GM12874 (cell line): ENCODE measurements at regions not wholly inside any gene's neighbourhood (a gene's known extent, or its start where the extent isn't known, plus 50 kb on each side); places are given as distances from the start of the nearest gene placed in this dataset.

Experiments used
- TF ChIP-seq, protein P1 (sequence below): IDR thresholded peaks from 2 replicates; pipeline ENCODE4 v1.5.1; 2011; ENCODE audit warnings: low read depth, mild to moderate bottlenecking, control low read depth, low read length, moderate library complexity; ENCODE audit not compliant: insufficient read depth

DNA sequence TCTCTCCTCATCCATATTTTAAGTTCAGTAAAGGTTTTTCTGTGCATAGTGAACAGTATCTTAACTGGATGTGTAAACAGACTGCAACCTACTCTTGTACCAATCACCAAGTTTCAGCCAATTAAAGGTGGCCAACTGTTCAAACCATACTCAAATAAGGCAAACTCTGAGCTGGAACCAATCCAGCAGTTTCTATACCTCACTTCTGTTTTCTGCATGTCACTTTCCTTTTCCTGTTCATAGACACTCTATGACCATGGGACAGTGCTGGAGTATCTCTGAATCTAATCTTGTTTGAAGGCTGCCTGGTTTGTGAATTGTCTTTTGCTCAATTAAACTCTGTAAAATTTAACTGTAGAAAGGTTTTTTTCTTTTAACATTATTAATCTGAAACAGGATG is 470.3 kb upstream of the SLITRK6 start:
- TF ChIP-seq, protein P1, sequence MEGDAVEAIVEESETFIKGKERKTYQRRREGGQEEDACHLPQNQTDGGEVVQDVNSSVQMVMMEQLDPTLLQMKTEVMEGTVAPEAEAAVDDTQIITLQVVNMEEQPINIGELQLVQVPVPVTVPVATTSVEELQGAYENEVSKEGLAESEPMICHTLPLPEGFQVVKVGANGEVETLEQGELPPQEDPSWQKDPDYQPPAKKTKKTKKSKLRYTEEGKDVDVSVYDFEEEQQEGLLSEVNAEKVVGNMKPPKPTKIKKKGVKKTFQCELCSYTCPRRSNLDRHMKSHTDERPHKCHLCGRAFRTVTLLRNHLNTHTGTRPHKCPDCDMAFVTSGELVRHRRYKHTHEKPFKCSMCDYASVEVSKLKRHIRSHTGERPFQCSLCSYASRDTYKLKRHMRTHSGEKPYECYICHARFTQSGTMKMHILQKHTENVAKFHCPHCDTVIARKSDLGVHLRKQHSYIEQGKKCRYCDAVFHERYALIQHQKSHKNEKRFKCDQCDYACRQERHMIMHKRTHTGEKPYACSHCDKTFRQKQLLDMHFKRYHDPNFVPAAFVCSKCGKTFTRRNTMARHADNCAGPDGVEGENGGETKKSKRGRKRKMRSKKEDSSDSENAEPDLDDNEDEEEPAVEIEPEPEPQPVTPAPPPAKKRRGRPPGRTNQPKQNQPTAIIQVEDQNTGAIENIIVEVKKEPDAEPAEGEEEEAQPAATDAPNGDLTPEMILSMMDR = no peak

GRCh38 chr13:86282442-86282841 is 483.2 kb upstream of the SLITRK6 start:
- TF ChIP-seq, protein P1 = no peak

DNA sequence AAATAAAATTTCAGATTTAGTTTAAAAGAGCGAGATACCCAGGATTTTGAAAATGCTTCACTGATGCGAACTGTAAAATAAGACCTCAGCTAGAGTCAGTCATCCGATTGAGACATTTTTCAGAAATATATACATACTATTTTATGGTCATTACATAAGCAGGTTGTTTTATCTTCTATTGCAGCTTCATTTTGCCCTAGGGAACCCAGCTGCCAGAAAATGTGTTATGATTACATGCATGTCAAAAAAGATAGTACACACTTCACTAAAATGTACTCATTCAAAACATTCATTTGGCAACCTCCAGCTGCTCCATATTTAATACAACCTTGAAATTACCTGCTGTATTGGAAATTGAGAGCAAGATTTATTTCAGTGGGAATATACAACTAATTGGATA is 483.8 kb upstream of the SLITRK6 start:
- TF ChIP-seq, protein P1 = no peak

- TF ChIP-seq, protein P1 = no peak
Observed at GRCh38 chr13:86298725-86299124, 499.5 kb upstream of the SLITRK6 start.

GRCh38 chr13:86299128-86299527 is 499.9 kb upstream of the SLITRK6 start:
- TF ChIP-seq, protein P1 = no peak

DNA sequence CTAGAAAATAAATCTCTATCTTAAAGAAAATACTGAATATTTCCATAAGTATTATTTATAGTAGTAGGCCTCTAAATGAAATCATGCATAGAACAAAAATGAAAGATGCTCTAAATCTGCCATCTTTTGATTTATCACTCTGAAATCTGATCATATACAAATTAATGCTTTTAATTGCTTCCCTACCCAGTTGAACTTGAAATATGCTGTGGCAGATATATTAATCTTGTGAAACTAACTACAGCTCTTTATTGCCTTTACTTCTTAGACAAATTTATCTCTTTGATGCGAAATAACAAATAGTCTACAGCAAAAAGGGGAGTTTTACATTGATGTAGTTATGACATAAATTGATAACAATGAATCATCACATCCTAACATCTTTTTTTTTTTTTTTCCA is 510.7 kb upstream of the SLITRK6 start:
- TF ChIP-seq, protein P1 = no peak

DNA sequence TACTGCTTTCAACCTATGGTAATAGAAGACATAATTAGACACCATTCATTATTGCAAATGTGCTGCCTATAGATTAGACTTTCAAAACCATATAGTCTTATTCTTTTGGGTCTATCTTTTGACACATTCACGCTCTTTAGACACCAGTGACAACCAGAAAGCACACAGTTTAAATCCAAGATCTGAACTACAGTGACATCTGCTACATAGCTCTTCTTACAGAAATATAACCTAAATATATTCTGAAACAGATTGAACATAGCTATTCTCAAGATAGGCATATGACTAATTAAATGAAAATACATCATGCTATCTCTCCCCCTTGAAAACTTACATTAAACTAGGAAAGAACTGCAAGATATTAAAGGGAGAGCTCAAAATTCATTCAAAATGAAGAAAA is 514.2 kb upstream of the SLITRK6 start:
- TF ChIP-seq, protein P1 = no peak

DNA sequence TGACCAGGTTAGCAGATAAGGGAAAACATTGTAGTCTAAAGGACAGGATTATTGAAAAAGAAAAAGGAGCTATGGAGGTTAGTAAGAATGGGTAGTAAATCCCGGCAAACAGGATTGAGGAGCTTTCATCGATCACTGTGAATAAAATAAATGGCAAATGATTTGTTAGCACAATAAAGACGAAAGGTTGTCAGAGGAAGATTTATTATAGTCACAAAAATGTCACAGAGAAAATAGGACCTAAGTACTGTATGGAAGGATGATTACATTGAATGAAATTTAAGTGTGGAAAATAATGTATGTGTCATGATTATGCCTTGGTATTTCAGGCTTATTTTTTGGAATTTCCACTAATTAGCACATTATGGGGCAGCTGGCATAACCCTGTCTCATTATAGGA is 519.2 kb upstream of the SLITRK6 start:
- TF ChIP-seq, protein P1 = no peak
